GM19397 (cell line): ENCODE measurements at regions not wholly inside any gene's neighbourhood (a gene's known extent, or its start where the extent isn't known, plus 50 kb on each side); places are given as distances from the start of the nearest gene placed in this dataset.

ENCODE experiments used
- ATAC-seq: cut with Tn5 transposase; IDR thresholded peaks from one replicate; pipeline ENCODE4 v1.9.1; 2021; ENCODE audit warnings: mild to moderate bottlenecking, moderate library complexity; ENCODE audit not compliant: unreplicated experiment

GRCh38 chr6:113122060-113122459, 735.1 kb upstream of the MARCKS start:
- ATAC-seq, result no peak

- no peak for ATAC-seq
Observed at GRCh38 chr6:113125626-113126025, 731.5 kb upstream of the MARCKS start.

- ATAC-seq, result no peak
Observed at GRCh38 chr6:113127786-113128419, 729.2 kb upstream of the MARCKS start.

GRCh38 chr6:113128661-113129060, 728.5 kb upstream of the MARCKS start:
- no peak for ATAC-seq

GRCh38 chr6:113129991-113130390, 727.2 kb upstream of the MARCKS start:
- no peak for ATAC-seq

- ATAC-seq, result no peak
Observed at GRCh38 chr6:113137426-113137825, 719.7 kb upstream of the MARCKS start.

- no peak for ATAC-seq
Observed at GRCh38 chr6:113140721-113141120, 716.4 kb upstream of the MARCKS start.

GRCh38 chr6:113141901-113142300, 715.2 kb upstream of the MARCKS start:
- no peak for ATAC-seq

- no peak for ATAC-seq
Observed at GRCh38 chr6:113142671-113143174, 714.4 kb upstream of the MARCKS start.

GRCh38 chr6:113143206-113143605, 713.9 kb upstream of the MARCKS start:
- no peak for ATAC-seq

- ATAC-seq, result no peak
Observed at GRCh38 chr6:113144117-113144516, 713.0 kb upstream of the MARCKS start.

- ATAC-seq, result no peak
Observed at GRCh38 chr6:113146878-113147277, 710.3 kb upstream of the MARCKS start.

- no peak for ATAC-seq
Observed at GRCh38 chr6:113147544-113147943, 709.6 kb upstream of the MARCKS start.

- no peak for ATAC-seq
Observed at GRCh38 chr6:113148566-113148965, 708.6 kb upstream of the MARCKS start.

GRCh38 chr6:113149511-113149910, 707.6 kb upstream of the MARCKS start:
- no peak for ATAC-seq

GRCh38 chr6:113160306-113161017, 696.7 kb upstream of the MARCKS start:
- no peak for ATAC-seq

- ATAC-seq, result no peak
Observed at GRCh38 chr6:113161018-113161315, 696.2 kb upstream of the MARCKS start.

GRCh38 chr6:113162739-113163138, 694.4 kb upstream of the MARCKS start:
- no peak for ATAC-seq

GRCh38 chr6:113168057-113168456, 689.1 kb upstream of the MARCKS start:
- ATAC-seq, result no peak

GRCh38 chr6:113169484-113169883, 687.7 kb upstream of the MARCKS start:
- ATAC-seq, result no peak

- ATAC-seq, result no peak
Observed at GRCh38 chr6:113170454-113170853, 686.7 kb upstream of the MARCKS start.

GRCh38 chr6:113171882-113172281, 685.3 kb upstream of the MARCKS start:
- ATAC-seq, result no peak

- no peak for ATAC-seq
Observed at GRCh38 chr6:113172531-113172966, 684.6 kb upstream of the MARCKS start.
